GM19043 (cell line): ENCODE measurements at regions not wholly inside any gene's neighbourhood (a gene's known extent, or its start where the extent isn't known, plus 50 kb on each side); places are given as distances from the start of the nearest gene placed in this dataset.

Experiments
- ATAC-seq: cut with Tn5 transposase; IDR thresholded peaks from one replicate; pipeline ENCODE4 v1.9.1; 2021; ENCODE audit warnings: low read depth; ENCODE audit not compliant: unreplicated experiment

- ATAC-seq = no peak
Observed at GRCh38 chr2:42942990-42943493, 150.7 kb upstream of the HAAO start.

- no peak for ATAC-seq
Observed at GRCh38 chr2:42942214-42942989, 150.0 kb upstream of the HAAO start.

GRCh38 chr2:42941633-42942176, 149.3 kb upstream of the HAAO start:
- ATAC-seq = no peak

- no peak for ATAC-seq
Observed at GRCh38 chr2:42939411-42940206, 147.2 kb upstream of the HAAO start.

GRCh38 chr2:42938671-42939370, 146.4 kb upstream of the HAAO start:
- ATAC-seq = no peak

GRCh38 chr2:42937171-42937875, 144.9 kb upstream of the HAAO start:
- no peak for ATAC-seq

- ATAC-seq = no peak
Observed at GRCh38 chr2:42935692-42936671, 143.6 kb upstream of the HAAO start.

GRCh38 chr2:42934580-42935186, 142.3 kb upstream of the HAAO start:
- ATAC-seq = no peak

GRCh38 chr2:42933824-42934254, 141.5 kb upstream of the HAAO start:
- ATAC-seq = no peak

GRCh38 chr2:42932271-42933151, 140.1 kb upstream of the HAAO start:
- ATAC-seq = no peak

- ATAC-seq = no peak
Observed at GRCh38 chr2:42931818-42932195, 139.4 kb upstream of the HAAO start.

GRCh38 chr2:42931146-42931817, 138.9 kb upstream of the HAAO start:
- ATAC-seq = no peak

- ATAC-seq = no peak
Observed at GRCh38 chr2:42930025-42930581, 137.7 kb upstream of the HAAO start.

GRCh38 chr2:42929546-42930024, 137.2 kb upstream of the HAAO start:
- no peak for ATAC-seq

- ATAC-seq = no peak
Observed at GRCh38 chr2:42928692-42929545, 136.5 kb upstream of the HAAO start.
